GM18499 (cell line): ENCODE measurements at regions not wholly inside any gene's neighbourhood (a gene's known extent, or its start where the extent isn't known, plus 50 kb on each side); places are given as distances from the start of the nearest gene placed in this dataset.
A peak's percentile ranks its signal among the peaks of the same experiment; 100 is the strongest.

ENCODE experiments used
- ATAC-seq: cut with Tn5 transposase; IDR thresholded peaks from one replicate; pipeline ENCODE4 v1.9.1; 2021; ENCODE audit warnings: moderate number of reproducible peaks; ENCODE audit not compliant: insufficient read depth, unreplicated experiment

- no peak for ATAC-seq
Measured at GRCh38 chr3:177812492-177812891, 615.2 kb upstream of the TBL1XR1 start.

DNA sequence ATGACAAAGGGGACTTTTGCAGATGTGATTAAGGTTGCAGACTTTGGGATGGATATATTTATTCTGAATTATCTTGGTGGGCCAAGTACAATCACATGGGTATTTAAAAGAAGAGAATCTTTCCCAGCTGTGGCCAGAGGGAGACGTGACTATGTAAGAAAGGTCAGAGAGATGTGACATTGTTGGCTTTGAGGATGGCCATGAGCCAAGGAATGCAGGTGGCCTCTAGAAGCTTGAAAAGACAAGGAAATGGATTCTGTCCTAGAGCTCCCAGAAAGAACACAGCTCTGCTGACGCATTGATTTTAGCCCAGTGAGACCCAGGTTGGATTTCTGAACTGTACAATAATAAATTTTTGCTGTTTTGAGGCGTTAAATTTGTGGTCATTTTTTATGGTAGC, 616.0 kb upstream of the TBL1XR1 start:
- ATAC-seq = no peak

- no peak for ATAC-seq
Measured at GRCh38 chr3:177816667-177817208, 619.5 kb upstream of the TBL1XR1 start.

GRCh38 chr3:177817751-177818150, 620.5 kb upstream of the TBL1XR1 start:
- ATAC-seq = no peak

- ATAC-seq = no peak
Measured at GRCh38 chr3:177818712-177819240, 621.5 kb upstream of the TBL1XR1 start.

DNA sequence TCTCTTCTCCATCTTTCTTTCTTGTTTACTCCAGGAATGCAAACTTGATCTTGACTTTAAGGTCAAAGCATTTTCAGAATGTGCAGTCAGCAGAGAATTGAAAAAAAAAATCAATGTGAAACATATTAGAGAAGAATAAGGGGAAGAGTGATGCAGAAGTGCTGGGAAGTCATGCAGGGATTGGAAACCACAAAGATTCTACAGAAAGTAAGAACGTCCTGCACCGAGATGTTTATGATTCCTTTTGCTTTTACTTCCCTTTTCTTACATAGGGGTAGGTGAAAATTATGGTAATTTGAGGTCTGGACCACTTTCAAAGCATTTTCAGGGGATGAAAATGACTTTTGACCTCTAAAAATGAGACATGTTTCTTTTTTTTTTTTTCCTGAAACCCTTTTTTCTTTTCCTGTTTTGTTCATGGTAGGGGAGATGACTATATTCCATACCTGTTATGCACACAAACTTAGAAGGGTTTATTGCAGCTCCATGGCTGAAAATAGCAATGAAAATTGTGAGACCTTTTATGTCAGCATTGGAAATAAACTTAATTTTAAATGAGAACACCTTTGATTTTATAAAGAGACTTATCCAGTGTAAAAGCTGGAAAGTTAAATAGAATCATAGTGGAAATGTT, 623.5 kb upstream of the TBL1XR1 start:
- peak; percentile 84 for ATAC-seq

- ATAC-seq = no peak
Measured at GRCh38 chr3:177822681-177823096, 625.4 kb upstream of the TBL1XR1 start.

- ATAC-seq = no peak
Measured at GRCh38 chr3:177823701-177824189, 626.5 kb upstream of the TBL1XR1 start.

DNA sequence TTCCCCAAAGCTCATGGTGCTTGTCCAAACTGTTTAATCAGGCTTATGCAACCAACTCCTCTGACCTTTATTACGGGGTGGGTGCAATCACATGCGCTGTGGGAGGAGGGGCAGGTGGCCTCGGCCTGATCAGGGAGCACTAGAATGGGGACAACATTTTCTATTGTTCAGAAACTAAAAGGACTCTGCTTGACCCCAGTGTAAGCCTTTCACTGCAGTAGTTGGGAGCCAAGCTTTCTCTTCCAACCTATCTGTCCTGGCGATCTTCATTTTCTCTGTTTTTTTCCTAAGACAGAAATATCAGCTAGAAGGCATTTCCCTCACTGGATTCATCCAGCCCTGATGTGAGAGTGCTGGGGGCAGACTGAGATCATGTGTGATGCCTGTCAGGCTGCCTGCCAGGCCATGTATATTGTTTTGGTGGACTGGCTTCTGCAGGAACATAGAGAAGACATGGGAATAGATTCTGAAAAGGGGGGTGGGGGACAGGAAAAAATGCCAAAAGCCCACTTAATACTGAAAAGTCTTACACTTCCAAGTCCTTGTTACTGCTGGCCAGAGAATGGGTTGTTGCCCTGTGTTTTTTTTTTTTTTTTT, 627.0 kb upstream of the TBL1XR1 start:
- no peak for ATAC-seq

GRCh38 chr3:177824841-177825240, 627.6 kb upstream of the TBL1XR1 start:
- ATAC-seq = no peak

DNA sequence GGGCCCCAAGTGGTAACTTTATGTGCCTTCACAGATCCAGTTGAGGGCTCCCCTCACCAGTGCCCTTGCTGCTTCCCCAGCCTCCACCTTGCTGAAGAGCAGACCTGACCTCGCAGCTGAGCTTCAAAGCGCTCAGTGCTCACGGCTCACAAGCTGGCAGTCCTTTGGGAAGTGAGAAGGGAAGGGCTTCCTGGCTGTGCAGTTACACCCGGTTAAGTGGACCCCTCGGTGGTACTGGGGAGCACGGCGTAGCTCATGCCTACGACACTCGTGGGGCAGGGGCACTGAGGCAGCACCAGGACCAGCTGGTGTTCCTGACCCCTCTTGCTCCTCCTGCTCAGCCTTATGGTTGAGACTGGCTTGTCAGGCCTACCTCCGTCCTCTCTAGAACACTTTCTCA, 629.0 kb upstream of the TBL1XR1 start:
- no peak for ATAC-seq

- ATAC-seq = no peak
Measured at GRCh38 chr3:177827511-177828207, 630.4 kb upstream of the TBL1XR1 start.

GRCh38 chr3:177828208-177828565, 630.9 kb upstream of the TBL1XR1 start:
- ATAC-seq = no peak

DNA sequence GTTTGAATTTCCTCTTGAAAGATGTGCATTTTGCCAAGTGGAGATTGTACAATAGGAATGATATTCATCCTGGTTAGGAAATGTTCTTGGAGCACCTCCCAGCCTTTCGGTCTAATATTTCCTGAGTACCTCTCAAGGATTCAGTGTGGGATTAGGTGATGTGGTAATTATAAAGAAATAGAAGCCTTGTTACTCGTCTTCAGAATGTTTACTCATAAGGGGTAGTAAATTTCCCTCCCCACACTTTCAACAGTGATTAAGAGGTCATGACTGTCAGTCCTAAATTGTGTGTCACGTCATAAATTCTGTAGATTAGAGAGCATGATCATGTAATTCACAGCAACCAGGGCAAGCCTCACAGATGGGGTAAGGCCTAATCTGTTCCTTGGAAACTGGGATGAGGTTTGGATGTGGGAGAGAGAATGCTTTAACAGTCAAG, 633.1 kb upstream of the TBL1XR1 start:
- ATAC-seq = no peak

DNA sequence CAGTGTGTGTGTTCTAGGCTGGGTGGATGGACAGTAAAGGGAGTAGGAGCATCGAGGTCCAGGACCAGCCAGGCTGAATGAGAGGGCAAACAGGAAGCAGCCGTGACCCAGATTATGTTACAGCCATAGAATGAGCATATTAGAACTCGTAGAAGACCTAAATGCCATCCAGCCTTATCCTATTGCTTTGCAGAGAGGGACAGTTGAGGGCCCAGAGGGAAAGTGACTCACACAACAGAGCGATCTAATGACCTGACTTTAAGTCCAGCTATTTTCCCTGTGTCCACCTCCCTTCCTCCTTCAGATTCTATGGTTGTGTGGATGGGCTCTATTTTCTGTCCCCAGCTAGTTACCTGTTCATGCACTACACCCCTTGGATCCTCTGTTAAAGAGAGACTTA, 634.1 kb upstream of the TBL1XR1 start:
- ATAC-seq = no peak

- ATAC-seq = no peak
Measured at GRCh38 chr3:177832880-177833279, 635.6 kb upstream of the TBL1XR1 start.

DNA sequence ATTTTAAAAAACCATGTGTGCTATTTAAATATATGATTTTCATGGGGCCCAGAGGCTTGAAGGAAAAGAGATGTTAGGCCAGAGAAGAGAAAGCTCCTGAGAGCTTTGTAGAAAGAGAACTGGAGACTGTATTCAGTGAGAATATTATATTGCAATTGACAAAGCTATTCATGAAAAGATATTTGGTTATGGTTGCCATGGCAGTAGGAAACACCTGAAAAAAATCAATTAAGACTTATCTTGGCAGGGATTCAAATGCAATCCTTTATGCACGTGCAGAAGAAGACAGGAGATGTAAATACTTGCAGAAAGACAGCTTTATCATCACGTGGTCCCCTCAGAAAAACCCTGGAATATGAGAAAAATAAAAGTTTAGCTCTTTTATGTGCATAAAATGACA, 636.0 kb upstream of the TBL1XR1 start:
- no peak for ATAC-seq

- ATAC-seq = no peak
Measured at GRCh38 chr3:177835008-177835407, 637.7 kb upstream of the TBL1XR1 start.

DNA sequence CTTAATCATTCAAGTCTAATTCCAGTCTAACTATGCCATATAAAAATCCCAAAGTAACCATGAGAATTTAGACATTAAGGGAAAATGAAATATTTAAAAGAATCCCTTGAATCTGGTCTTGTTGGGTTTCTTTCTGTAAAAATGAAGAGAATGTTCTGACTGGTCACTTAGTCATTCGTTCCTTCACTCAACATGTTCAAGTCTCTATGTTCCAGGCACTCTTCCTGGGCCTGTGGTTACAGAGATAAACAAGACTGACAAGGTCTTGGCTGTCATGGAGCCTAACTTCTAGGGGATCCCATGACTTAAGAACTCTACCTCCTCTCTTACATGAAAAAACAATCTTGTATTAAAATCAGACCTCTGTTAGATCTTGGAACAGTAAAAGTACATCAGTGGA, 638.6 kb upstream of the TBL1XR1 start:
- ATAC-seq = no peak

DNA sequence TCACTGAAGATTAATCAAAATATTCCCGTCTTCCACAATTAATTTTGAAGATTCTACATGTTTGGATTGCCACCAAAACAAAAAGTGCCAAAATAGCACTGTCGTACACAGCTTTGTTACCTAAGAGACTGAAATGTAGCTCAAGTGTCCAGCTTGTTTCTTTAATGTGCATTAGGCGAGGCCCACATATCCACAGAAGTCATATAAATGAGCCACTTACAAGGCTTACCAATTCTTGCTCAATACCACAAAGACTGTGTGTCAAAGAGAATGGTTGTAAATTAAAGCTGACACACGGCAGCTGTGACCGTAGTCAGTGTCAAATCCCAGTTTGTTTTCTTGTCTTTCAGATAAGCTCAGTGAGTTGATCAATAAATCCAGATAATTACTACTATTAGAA, 639.4 kb upstream of the TBL1XR1 start:
- no peak for ATAC-seq
